ENCODE measurements at regions not wholly inside any gene's neighbourhood (a gene's known extent, or its start where the extent isn't known, plus 50 kb on each side); places are given as distances from the start of the nearest gene placed in this dataset.
"Not testable (repeated sequence)": the region's sequence is repeated elsewhere in the genome, so short reads cannot be mapped to it uniquely, and the experiment has no call there.

DNA sequence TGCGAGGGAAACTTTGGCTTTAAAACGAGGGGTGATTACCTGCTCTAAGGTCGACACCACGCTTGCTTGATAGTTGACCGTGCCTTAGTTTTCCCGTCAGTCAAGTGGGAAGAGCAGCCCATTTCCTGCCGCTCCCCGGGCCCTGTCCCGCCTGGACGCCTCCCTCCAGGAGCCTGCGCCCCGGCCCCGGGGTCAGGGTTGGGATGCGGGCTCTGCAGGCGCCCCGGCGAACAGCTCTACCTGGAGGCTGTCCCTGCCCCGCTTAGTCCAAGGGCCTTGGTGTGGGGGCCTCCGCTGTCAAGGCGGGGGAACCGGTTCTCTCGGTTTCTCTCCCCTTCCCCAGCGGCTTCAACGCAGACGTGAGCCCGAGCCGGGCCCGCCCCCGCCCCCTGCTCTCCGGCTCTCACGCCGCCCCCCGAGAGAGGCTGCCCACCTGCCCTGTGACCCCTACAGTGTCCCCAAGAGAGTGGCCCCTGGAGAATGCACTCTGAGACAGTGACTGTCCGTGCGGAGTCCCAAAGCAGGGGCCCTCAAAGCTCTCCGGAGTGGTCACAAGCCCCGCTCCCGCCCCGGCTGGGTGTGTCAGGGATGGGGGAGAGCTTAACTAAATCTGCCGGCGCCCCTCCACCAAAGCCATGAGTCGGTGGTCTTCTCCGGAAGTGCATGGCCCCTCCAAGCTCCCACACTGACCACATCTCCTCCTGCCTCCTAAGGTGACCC lies 117.4 kb upstream of the SMURF2 start:
- Histone ChIP-seq H3K27me3 (ENCODE audit: control insufficient read depth, insufficient read depth, low read length) (peaks cover 3% of the 10 kb centered on the region), H3K4me3 (ENCODE audit: low read length) (peak overlapping the region; percentile 25), H3K9me3 (ENCODE audit: control insufficient read depth, insufficient read depth, low read length) (no peaks in the 10 kb centered on the region), H3K36me3 (ENCODE audit: control insufficient read depth, insufficient read depth, low read length) (peaks cover 4% of the 10 kb centered on the region), H3K4me1 (ENCODE audit: control insufficient read depth, insufficient read depth, low read length) (peaks cover 56% of the 10 kb centered on the region), H3K27ac (ENCODE audit: low read length) (no peak overlapping the region)
- 34% methylated on average over 43 of the region's 43 CpGs for WGBS (ENCODE audit: insufficient coverage)
- H3K27me3 Mint-ChIP-seq (ENCODE audit: low read depth in 2 of 2), result no peaks in the 10 kb centered on the region
- DNase-seq (no peak), ATAC-seq (no peak)
- H3K36me3 Mint-ChIP-seq, result no peaks in the 10 kb centered on the region
- intact Hi-C loops (cut with micrococcal nuclease), result loop anchor here (5.0 to 10.0 kb wide), 3 partner anchors 65 to 418 kb away; no protein-coding TSS in a partner anchor
- TF ChIP-seq, protein P1, sequence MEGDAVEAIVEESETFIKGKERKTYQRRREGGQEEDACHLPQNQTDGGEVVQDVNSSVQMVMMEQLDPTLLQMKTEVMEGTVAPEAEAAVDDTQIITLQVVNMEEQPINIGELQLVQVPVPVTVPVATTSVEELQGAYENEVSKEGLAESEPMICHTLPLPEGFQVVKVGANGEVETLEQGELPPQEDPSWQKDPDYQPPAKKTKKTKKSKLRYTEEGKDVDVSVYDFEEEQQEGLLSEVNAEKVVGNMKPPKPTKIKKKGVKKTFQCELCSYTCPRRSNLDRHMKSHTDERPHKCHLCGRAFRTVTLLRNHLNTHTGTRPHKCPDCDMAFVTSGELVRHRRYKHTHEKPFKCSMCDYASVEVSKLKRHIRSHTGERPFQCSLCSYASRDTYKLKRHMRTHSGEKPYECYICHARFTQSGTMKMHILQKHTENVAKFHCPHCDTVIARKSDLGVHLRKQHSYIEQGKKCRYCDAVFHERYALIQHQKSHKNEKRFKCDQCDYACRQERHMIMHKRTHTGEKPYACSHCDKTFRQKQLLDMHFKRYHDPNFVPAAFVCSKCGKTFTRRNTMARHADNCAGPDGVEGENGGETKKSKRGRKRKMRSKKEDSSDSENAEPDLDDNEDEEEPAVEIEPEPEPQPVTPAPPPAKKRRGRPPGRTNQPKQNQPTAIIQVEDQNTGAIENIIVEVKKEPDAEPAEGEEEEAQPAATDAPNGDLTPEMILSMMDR (IDR thresholded peaks at IDR 0.05), result no peak
- H3K9me3 Mint-ChIP-seq, result no peaks in the 10 kb centered on the region
- peak overlapping the region; percentile 81 for H3K4me3 Mint-ChIP-seq
- H3K4me1 Mint-ChIP-seq, result peaks cover 19 to 38% of the 10 kb centered on the region in 2 donors
- H3K27ac Mint-ChIP-seq, result peak overlapping the region in 1 of 2 donors; percentile 57

- peak overlapping the region; percentile 23 for H3K4me3 ChIP-seq (ENCODE audit: low read length)
- ATAC-seq; H3K27me3 Mint-ChIP-seq (ENCODE audit: low read depth in 2 of 2); H3K9me3 Mint-ChIP-seq; H3K27me3 ChIP-seq (ENCODE audit: control insufficient read depth, insufficient read depth, low read length); H3K9me3 ChIP-seq (ENCODE audit: control insufficient read depth, insufficient read depth, low read length); H3K27ac Mint-ChIP-seq; DNase-seq; H3K36me3 Mint-ChIP-seq; H3K36me3 ChIP-seq (ENCODE audit: control insufficient read depth, insufficient read depth, low read length); H3K27ac ChIP-seq (ENCODE audit: low read length): not testable (repeated sequence)
- H3K4me1 ChIP-seq (ENCODE audit: control insufficient read depth, insufficient read depth, low read length), result peaks cover 56% of the 10 kb centered on the region
- intact Hi-C loops (cut with micrococcal nuclease), result loop anchor here (5.0 to 10.0 kb wide), 3 partner anchors 66 to 418 kb away; no protein-coding TSS in a partner anchor
- peak overlapping the region; percentile 78 for H3K4me3 Mint-ChIP-seq
- WGBS (ENCODE audit: insufficient coverage), result 31% methylated on average over 13 of the region's 13 CpGs
- H3K4me1 Mint-ChIP-seq, result peaks cover 19 to 38% of the 10 kb centered on the region in 2 donors
Observed at GRCh38 chr17:64779098-64779375, 116.9 kb upstream of the SMURF2 start.

DNA sequence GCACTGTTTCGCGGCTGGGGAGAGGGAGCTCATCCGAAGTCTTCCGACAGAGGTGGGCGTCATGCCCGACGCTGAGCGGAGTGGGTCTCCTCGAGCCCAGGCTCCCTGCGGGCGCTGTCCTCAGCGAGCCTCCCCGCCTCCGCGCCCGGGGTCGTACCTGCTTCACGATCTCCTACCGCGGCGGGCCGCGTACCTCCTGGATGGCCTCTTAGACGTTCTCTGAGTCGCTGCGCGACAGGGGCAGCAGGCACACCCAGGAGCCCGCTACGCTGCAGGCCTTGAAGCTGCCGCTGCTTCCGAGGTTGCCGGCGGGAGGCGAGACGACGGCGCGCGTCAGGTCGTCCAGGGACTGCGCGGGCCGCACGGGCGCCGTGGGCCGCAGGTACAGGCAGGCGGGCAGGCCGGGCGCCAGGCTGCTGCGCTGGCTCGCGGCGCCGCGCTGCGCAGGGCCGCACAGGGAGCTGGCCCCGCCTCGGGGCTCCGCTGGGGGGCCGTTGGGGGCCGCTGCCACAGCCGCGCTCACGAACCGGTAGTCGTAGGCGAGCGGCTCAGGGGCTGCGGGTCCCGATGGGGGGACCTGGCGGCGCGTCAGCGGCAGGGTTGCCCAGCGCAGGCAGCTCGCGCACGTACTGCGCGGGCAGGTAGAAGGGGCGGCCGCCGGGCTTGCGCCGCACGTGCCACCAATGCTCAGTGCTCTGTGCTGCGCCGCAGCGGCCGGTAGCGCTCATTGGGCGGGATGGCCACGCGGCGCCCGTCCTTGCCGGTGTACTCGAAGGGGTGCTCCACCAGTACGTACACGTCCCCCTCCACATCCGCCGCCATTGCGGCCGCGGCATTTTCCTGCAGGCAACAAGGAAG lies 116.4 kb upstream of the SMURF2 start:
- Mint-ChIP-seq H3K4me3 (peak overlapping the region; percentile 78), H3K27me3 (ENCODE audit: low read depth in 2 of 2) (no peaks in the 10 kb centered on the region), H3K4me1 (peaks cover 19 to 38% of the 10 kb centered on the region in 2 donors), H3K36me3 (no peaks in the 10 kb centered on the region), H3K27ac (peak overlapping the region in 1 of 2 donors; percentile 47), H3K9me3 (no peaks in the 10 kb centered on the region)
- intact Hi-C loops (cut with micrococcal nuclease), result loop anchor here (5.0 to 10.0 kb wide), 3 partner anchors 66 to 419 kb away; no protein-coding TSS in a partner anchor
- TF ChIP-seq, protein P1 (IDR thresholded peaks at IDR 0.05), result no peak
- peak; percentile 37 to 60 (median 43) for ATAC-seq
- Histone ChIP-seq H3K4me3 (ENCODE audit: low read length) (peak overlapping the region; percentile 23), H3K9me3 (ENCODE audit: control insufficient read depth, insufficient read depth, low read length) (no peaks in the 10 kb centered on the region), H3K27me3 (ENCODE audit: control insufficient read depth, insufficient read depth, low read length) (peaks cover 3% of the 10 kb centered on the region), H3K36me3 (ENCODE audit: control insufficient read depth, insufficient read depth, low read length) (peaks cover 1% of the 10 kb centered on the region), H3K4me1 (ENCODE audit: control insufficient read depth, insufficient read depth, low read length) (peaks cover 56% of the 10 kb centered on the region), H3K27ac (ENCODE audit: low read length) (no peak overlapping the region)
- DNase-seq, result peak; percentile 41 to 46
- 15% methylated on average over 107 of the region's 107 CpGs for WGBS (ENCODE audit: insufficient coverage)

Data from natural killer cell (primary cell).